Erythroblast (primary cell): ENCODE measurements at regions not wholly inside any gene's neighbourhood (a gene's known extent, or its start where the extent isn't known, plus 50 kb on each side); places are given as distances from the start of the nearest gene placed in this dataset.
"Not testable (repeated sequence)": the region's sequence is repeated elsewhere in the genome, so short reads cannot be mapped to it uniquely, and the experiment has no call there.

Experiments used
- DNase-seq, 2 experiments: peaks; one replicate each; lab custom pipeline; 2025; lab: John Stamatoyannopoulos, UW
- GATA1 ChIP-seq: IDR thresholded peaks from 2 replicates; pipeline ENCODE4 v1.6.1; 2011; ENCODE audit warnings: low read depth, mild to moderate bottlenecking, control low read depth, low read length, moderate library complexity
- POLR2A ChIP-seq: IDR thresholded peaks from 2 replicates; pipeline ENCODE4 v1.6.1; 2011; ENCODE audit warnings: mild to moderate bottlenecking, low read length

DNA sequence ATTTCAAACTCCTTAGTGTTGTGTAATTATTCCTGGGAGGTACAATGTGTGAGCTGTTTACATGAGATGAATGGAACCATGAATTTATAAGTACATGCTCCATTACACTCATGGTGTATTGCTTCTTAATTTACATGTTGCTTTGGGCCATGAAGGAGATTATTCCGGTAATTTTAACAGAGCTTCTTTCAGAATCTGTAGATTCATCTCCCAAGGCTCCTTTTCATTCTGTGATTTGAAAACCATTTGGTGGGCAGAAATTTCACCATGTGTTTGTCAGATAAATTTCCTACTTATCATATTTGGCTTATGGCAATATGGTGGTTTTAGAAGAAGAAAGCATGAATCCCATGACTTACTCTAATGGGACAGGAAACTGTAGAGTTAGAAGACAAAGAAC lies 421.6 kb upstream of the EYS start:
- no peak for DNase-seq
- TF ChIP-seq POLR2A (no peak), GATA1 (no peak)

DNA sequence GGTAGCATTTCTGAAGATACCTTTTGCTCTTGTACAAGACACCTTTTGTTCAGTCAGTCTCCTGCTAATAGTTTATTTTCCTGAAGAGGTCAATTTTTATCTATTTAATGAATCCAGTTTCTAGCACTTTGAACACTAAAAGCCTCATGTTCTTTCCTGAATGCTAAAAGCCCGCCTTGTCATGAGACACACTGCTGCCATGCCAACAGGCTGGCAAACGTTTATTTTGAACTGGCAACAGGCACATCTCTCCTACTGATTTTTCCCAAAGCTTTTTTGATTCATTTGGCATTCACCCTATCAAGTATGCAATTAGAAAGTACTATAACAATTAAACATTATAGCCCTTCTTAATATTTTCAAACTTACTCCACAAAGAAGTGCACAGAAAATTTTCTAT lies 421.2 kb upstream of the EYS start:
- TF ChIP-seq GATA1 (no peak), POLR2A (no peak)
- DNase-seq = no peak

GRCh38 chr6:66127061-66127460 lies 420.0 kb upstream of the EYS start:
- TF ChIP-seq GATA1 = no peak
- TF ChIP-seq POLR2A = no peak
- no peak for DNase-seq

DNA sequence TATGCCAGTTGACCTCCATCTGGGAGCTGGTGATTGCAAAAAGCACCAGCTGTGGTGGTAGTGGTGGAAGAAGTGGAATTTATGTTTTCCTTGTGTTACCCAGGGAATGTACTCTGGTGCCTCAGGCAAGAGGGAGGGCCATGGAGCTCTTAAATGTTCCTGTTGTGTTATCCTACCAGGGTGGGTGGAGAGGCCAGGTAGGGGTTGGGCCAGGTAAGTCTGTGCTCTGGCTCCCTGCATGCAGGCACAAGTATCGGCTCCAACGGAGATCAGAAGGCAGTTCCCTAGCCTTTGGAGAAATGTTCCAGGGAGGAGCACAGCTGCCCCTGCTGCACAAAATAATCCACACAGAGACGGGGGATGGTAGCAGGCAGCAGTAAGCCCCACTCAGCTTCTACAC lies 419.3 kb upstream of the EYS start:
- no peak for TF ChIP-seq POLR2A
- no peak for TF ChIP-seq GATA1
- DNase-seq = no peak

GRCh38 chr6:66103954-66104353 lies 396.9 kb upstream of the EYS start:
- DNase-seq = no peak
- TF ChIP-seq GATA1 (no peak), POLR2A (no peak)

- TF ChIP-seq POLR2A (no peak), GATA1 (no peak)
- no peak for DNase-seq
Observed at GRCh38 chr6:66103354-66103753, 396.3 kb upstream of the EYS start.

GRCh38 chr6:66096679-66097078 lies 389.7 kb upstream of the EYS start:
- no peak for DNase-seq
- TF ChIP-seq GATA1 (no peak), POLR2A (no peak)

DNA sequence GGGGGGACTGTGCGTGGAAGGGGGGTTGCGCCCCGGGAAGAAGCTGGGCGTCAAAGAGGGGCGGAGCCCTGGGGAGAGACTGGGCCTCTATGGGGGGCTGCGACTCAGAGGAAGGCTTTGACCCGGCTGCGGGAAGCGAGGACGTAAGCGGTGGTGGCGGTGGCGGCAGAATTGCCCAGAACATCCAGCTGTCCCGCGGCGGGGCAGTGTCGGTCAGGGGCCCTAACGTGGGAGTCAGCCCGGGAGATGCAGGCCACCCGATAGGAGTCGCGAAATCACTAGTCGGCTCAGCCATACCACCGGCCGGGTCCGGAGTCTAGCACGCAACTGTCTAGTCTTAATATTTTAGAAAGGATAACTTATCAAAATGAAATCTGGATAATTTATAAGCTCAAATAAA lies 387.6 kb upstream of the EYS start:
- DNase-seq = no peak
- no peak for TF ChIP-seq GATA1
- no peak for TF ChIP-seq POLR2A

DNA sequence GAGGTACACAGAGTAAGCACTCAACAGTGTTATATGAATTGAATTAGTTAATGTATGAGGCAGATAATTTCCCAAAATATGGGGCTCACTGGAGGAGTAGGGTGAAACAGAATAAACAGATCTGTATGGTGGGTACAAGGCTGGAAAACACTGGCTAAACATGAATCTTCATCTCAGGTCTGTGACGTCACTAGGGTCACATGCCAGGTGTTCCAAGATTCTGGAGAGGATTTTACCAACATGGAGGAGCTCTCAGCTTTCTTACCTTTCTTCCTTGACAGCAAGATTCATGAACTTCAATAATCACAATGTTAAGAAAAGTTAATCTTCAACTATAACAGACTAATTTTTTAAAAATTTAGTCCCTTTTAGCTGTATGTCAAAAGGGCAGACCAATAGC lies 385.3 kb upstream of the EYS start:
- DNase-seq = not testable (repeated sequence)

DNA sequence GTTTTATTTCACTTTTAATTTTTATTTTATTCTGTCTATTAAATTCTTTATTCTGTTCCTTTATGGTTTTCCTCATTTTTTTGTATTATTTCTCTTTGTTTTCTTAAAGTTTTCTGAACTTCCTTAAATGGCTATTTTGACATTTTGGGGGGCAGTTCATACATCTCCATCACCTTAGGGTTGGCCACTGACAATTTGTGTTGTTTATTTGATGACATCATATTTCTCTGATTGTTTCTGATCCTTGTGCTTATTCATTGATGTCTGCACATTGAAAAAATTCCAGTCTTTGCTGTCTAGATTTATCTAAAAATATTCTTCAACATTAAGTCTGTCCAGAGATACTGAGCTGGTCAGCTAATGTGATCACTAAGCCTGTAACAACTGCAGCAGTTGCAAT lies 379.5 kb upstream of the EYS start:
- TF ChIP-seq GATA1 = no peak
- no peak for TF ChIP-seq POLR2A
- DNase-seq = no peak

DNA sequence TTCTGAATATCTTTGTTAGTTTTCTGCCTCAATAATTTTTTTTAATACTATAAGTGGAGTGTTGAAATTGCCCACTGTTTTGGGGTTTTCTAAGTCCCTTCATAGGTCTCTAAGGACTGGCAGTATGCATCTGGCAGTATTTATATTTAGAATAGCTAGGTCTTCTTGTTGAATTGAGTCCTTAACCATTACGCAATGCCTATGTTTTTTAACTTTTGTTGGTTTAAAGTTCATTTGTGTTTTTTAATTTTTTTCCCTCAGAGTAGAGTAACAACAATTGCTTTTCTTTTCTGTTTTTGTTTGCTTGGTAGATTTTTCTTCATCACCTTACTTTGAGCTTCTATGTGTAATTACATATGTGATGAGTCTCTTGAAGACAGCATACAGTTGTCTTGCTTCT lies 375.9 kb upstream of the EYS start:
- TF ChIP-seq GATA1 (no peak), POLR2A (no peak)
- no peak for DNase-seq

DNA sequence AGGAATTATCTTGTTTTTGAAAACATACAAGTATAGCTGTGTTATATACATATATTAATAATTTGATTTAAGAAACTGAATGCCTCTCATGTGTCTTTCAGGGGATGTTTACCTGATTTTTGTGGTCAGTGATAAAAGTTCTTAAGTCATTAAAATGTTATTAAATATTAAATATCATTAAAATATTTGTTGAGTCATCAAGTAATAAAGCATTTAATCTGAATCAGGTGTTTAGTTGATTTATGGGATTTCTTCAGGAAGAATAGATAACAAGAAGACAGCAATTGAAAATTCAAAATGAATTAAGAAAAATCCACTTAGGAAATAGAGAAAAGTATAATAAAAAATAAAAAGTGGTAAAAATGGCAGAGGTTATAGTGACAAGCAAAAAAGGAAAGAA lies 361.9 kb upstream of the EYS start:
- TF ChIP-seq POLR2A (no peak), GATA1 (no peak)
- no peak for DNase-seq

GRCh38 chr6:66068033-66068432 lies 361.0 kb upstream of the EYS start:
- no peak for DNase-seq
- TF ChIP-seq POLR2A (no peak), GATA1 (no peak)

- TF ChIP-seq GATA1 = no peak
- TF ChIP-seq POLR2A = no peak
- no peak for DNase-seq
Observed at GRCh38 chr6:66065313-66065712, 358.3 kb upstream of the EYS start.

DNA sequence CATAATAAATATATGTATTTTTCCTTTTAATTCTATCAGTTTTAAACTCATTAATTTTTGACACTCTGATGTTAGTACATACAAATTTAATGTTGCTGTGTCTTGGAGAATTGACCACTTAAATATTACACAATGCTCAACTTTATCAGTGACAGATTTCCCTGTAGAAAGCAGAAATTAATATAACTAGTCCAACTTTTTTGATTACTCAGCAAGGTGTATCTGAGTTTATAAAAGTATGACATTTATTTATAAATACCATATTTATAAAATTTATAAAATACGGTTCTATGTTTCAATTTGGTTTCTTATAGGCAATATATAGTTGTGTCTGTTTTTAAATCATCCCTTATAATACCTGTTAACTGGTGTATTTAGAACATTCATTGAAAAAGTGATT lies 350.0 kb upstream of the EYS start:
- TF ChIP-seq POLR2A = no peak
- TF ChIP-seq GATA1 = no peak
- no peak for DNase-seq

- DNase-seq = no peak
- TF ChIP-seq GATA1 (no peak), POLR2A (no peak)
Observed at GRCh38 chr6:66054967-66055366, 347.9 kb upstream of the EYS start.
